ENCODE measurements at regions not wholly inside any gene's neighbourhood (a gene's known extent, or its start where the extent isn't known, plus 50 kb on each side); places are given as distances from the start of the nearest gene placed in this dataset.

- TF ChIP-seq EZH2phosphoT487 (IDR thresholded peaks at IDR 0.05; ENCODE audit: borderline replicate concordance, low read length) = no peak
- TF ChIP-seq CTCF (IDR thresholded peaks at IDR 0.05; ENCODE audit: low read depth, low read length, poor library complexity, severe bottlenecking) = no peak
Observed at GRCh38 chr6:14750059-14750661, 495.7 kb upstream of the JARID2 start.
